Neural cell (in vitro differentiated cells): ENCODE measurements at regions not wholly inside any gene's neighbourhood (a gene's known extent, or its start where the extent isn't known, plus 50 kb on each side); places are given as distances from the start of the nearest gene placed in this dataset.

Source experiments
- H2AFZ ChIP-seq: fragments of 200-600, 300-800 bp; sonication (generic), shearing (Covaris generic); 2 replicates; pipeline ENCODE4 v1.6.0; 2014; ENCODE audit warnings: low read depth, mild to moderate bottlenecking, antibody characterized with exemption, low read length, moderate library complexity
- H3F3A ChIP-seq: fragments of 200-600 bp; shearing (Covaris generic); 2 replicates; pipeline ENCODE4 v1.6.1; 2016; ENCODE audit warnings: mild to moderate bottlenecking, moderate library complexity, mixed read lengths, antibody characterized with exemption, low read length; ENCODE audit not compliant: insufficient read depth, poor library complexity, severe bottlenecking
- H3K27ac ChIP-seq: fragments of 200-600, 300-800 bp; sonication (generic), shearing (Covaris generic); 2 replicates; pipeline ENCODE4 v1.5.1; 2014; ENCODE audit warnings: mild to moderate bottlenecking, low read length, moderate library complexity
- H3K27me3 ChIP-seq: fragments of 300-800, 200-600 bp; sonication (generic), shearing (Covaris generic); 2 replicates; pipeline ENCODE4 v1.6.0; 2014; ENCODE audit warnings: mild to moderate bottlenecking, low read depth, low read length, moderate library complexity; ENCODE audit not compliant: insufficient read depth
- H3K36me3 ChIP-seq: fragments of 300-800, 200-600 bp; sonication (generic), shearing (Covaris generic); 2 replicates; pipeline ENCODE4 v1.5.1; 2014; ENCODE audit warnings: mild to moderate bottlenecking, antibody characterized with exemption, low read length, moderate library complexity; ENCODE audit not compliant: insufficient read depth
- H3K4me2 ChIP-seq: fragments of 300-800, 200-600 bp; sonication (generic), shearing (Covaris generic); 2 replicates; pipeline ENCODE4 v1.6.0; 2014; ENCODE audit warnings: mild to moderate bottlenecking, low read length
- H3K4me3 ChIP-seq: fragments of 300-800, 200-600 bp; sonication (generic), shearing (Covaris generic); 2 replicates; pipeline ENCODE4 v1.5.1; 2014; ENCODE audit warnings: mild to moderate bottlenecking, low read length, moderate library complexity
- H3K79me2 ChIP-seq: fragments of 200-600 bp; shearing (Covaris generic); replicated peaks from 2 replicates; pipeline ENCODE4 v1.6.0; 2014; ENCODE audit warnings: mild to moderate bottlenecking, low read length, moderate library complexity; ENCODE audit not compliant: insufficient read depth
- H3K9ac ChIP-seq: fragments of 300-800, 200-600 bp; sonication (generic), shearing (Covaris generic); 2 replicates; pipeline ENCODE4 v1.6.1; 2016; ENCODE audit warnings: mild to moderate bottlenecking, low read length, mixed read lengths
- H3K9me2 ChIP-seq: fragments of 200-600 bp; shearing (Covaris generic); 2 replicates; pipeline ENCODE4 v1.6.1; 2016; ENCODE audit warnings: mild to moderate bottlenecking, low read length, mixed read lengths; ENCODE audit not compliant: insufficient read depth
- H3K9me3 ChIP-seq: fragments of 200-600, 300-800 bp; sonication (generic), shearing (Covaris generic); 2 replicates; pipeline ENCODE4 v1.6.1; 2016; ENCODE audit warnings: mild to moderate bottlenecking, mixed run types, low read length, moderate library complexity, mixed read lengths
- H4K20me1 ChIP-seq: fragments of 200-600 bp; shearing (Covaris generic); 2 replicates; pipeline ENCODE4 v1.6.1; 2016; ENCODE audit warnings: mild to moderate bottlenecking, mixed run types; ENCODE audit not compliant: insufficient read depth
- CTCF ChIP-seq: fragments of 450-650 bp; IDR thresholded peaks from 2 replicates; pipeline ENCODE4 v1.5.1; 2014; ENCODE audit warnings: antibody characterized with exemption, mild to moderate bottlenecking, moderate library complexity; ENCODE audit not compliant: poor library complexity, severe bottlenecking
- EP300 ChIP-seq: fragments of 450-650 bp; conservative IDR thresholded peaks from 2 replicates; pipeline ENCODE4 v1.6.1; 2014; ENCODE audit warnings: antibody characterized with exemption, mild to moderate bottlenecking, moderate library complexity; ENCODE audit not compliant: poor library complexity, severe bottlenecking
- EZH2 ChIP-seq: fragments of 200-600, 300-800 bp; shearing (Covaris generic), sonication (generic); IDR thresholded peaks from 2 replicates; pipeline ENCODE4 v1.6.1; 2014; ENCODE audit warnings: antibody characterized with exemption, low read length, borderline replicate concordance, mild to moderate bottlenecking; ENCODE audit not compliant: insufficient read depth, poor library complexity, severe bottlenecking
- MXI1 ChIP-seq: fragments of 450-650 bp; conservative IDR thresholded peaks from 2 replicates; pipeline ENCODE4 v1.6.1; 2014; ENCODE audit warnings: antibody characterized with exemption, mild to moderate bottlenecking; ENCODE audit not compliant: poor library complexity, severe bottlenecking
- POLR2AphosphoS5 ChIP-seq: IDR thresholded peaks from 2 replicates; pipeline ENCODE4 v1.6.1; 2012
- RAD21 ChIP-seq: fragments of 450-650 bp; conservative IDR thresholded peaks from 2 replicates; pipeline ENCODE4 v1.6.1; 2014; ENCODE audit warnings: antibody characterized with exemption, mild to moderate bottlenecking, moderate library complexity
- REST ChIP-seq: IDR thresholded peaks from 2 replicates; pipeline ENCODE4 v1.6.1; 2012; ENCODE audit warnings: borderline replicate concordance
- SMC3 ChIP-seq: fragments of 450-650 bp; conservative IDR thresholded peaks from 2 replicates; pipeline ENCODE4 v1.6.1; 2014; ENCODE audit warnings: antibody characterized with exemption, mild to moderate bottlenecking, moderate library complexity; ENCODE audit not compliant: poor library complexity
- TAF1 ChIP-seq: IDR thresholded peaks from 2 replicates; pipeline ENCODE4 v1.6.1; 2012; ENCODE audit warnings: low read depth

GRCh38 chr13:87872813-87873212 lies 201.6 kb downstream of the SLITRK5 start:
- no peaks in the 10 kb centered on the region for H3K9me3 ChIP-seq
- no peak overlapping the region for H3K4me2 ChIP-seq

GRCh38 chr13:87877477-87877876 lies 206.3 kb downstream of the SLITRK5 start:
- no peaks in the 10 kb centered on the region for H3F3A ChIP-seq
- TF ChIP-seq EZH2 = no peak
- TF ChIP-seq REST = no peak
- no peak for TF ChIP-seq POLR2AphosphoS5
- TF ChIP-seq MXI1 = no peak
- no peak for TF ChIP-seq SMC3
- TF ChIP-seq EP300 = no peak

More at GRCh38 chr13:87872813-87873212, 201.6 kb downstream of the SLITRK5 start:
- Histone ChIP-seq H3K27me3 (no peaks in the 10 kb centered on the region), H3F3A (no peaks in the 10 kb centered on the region), H2AFZ (no peak overlapping the region), H3K36me3 (no peaks in the 10 kb centered on the region), H3K9ac (no peak overlapping the region), H4K20me1 (no peaks in the 10 kb centered on the region), H3K9me2 (no peaks in the 10 kb centered on the region), H3K27ac (no peak overlapping the region), H3K79me2 (no peaks in the 10 kb centered on the region), H3K4me3 (no peak overlapping the region)
- TF ChIP-seq SMC3 (no peak), CTCF (no peak), EZH2 (no peak), REST (no peak), TAF1 (no peak), EP300 (no peak), RAD21 (no peak), MXI1 (no peak), POLR2AphosphoS5 (no peak)

More at GRCh38 chr13:87877477-87877876, 206.3 kb downstream of the SLITRK5 start:
- Histone ChIP-seq H3K4me3 (no peak overlapping the region), H3K9me2 (no peaks in the 10 kb centered on the region), H3K4me2 (no peak overlapping the region), H4K20me1 (no peaks in the 10 kb centered on the region), H3K27me3 (no peaks in the 10 kb centered on the region), H3K36me3 (no peaks in the 10 kb centered on the region), H2AFZ (no peak overlapping the region), H3K27ac (no peak overlapping the region), H3K9ac (no peak overlapping the region), H3K9me3 (no peaks in the 10 kb centered on the region), H3K79me2 (no peaks in the 10 kb centered on the region)
